NCI-H345 treated with DMSO at 0.1 percent for 48 hours (cell line): ENCODE measurements at regions not wholly inside any gene's neighbourhood (a gene's known extent, or its start where the extent isn't known, plus 50 kb on each side); places are given as distances from the start of the nearest gene placed in this dataset.
"Not testable (repeated sequence)": the region's sequence is repeated elsewhere in the genome, so short reads cannot be mapped to it uniquely, and the experiment has no call there.

ENCODE experiments used
- DNase-seq: peaks from one replicate; lab custom pipeline; 2025; ENCODE audit not compliant: unreplicated experiment; lab: John Stamatoyannopoulos, UW

DNA sequence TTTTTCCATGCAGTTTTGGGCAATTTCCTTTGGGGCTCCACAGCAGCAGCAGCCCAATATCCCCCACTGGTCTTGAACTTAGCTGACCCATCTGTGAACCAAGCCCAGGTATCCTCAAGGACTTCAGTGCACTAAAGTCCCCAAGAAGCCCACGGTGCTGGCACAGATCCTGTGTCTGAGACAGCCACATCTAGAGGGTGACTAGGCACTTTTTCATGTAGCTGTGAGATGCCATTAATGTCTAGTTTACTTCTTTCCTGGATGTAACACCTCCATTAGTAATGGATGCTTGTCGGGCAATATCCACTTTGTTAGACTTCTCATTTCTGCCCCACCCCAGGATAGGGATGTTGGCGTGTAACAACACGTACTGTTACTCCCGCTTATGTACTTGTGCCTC lies 117.9 kb downstream of the GPCPD1 start:
- DNase-seq: no peak

DNA sequence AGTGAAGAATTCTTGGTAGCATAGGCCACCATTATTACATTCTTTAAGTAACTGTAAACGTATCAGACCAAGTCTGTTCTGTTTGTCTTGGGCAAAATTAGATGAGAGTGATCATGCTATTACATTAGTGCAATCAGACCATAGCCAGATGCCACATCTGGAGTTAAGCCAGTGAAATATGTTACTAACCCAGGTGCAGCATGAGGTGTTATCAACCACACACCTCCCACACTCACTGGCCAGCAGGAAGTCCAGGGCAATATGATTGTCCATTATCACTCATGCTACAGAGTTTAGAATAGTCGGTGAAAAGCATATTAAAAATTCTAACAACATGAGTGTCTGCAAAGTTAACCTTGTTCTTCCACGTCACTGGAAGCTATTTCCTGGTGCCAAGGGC lies 119.4 kb downstream of the GPCPD1 start:
- no peak for DNase-seq

DNA sequence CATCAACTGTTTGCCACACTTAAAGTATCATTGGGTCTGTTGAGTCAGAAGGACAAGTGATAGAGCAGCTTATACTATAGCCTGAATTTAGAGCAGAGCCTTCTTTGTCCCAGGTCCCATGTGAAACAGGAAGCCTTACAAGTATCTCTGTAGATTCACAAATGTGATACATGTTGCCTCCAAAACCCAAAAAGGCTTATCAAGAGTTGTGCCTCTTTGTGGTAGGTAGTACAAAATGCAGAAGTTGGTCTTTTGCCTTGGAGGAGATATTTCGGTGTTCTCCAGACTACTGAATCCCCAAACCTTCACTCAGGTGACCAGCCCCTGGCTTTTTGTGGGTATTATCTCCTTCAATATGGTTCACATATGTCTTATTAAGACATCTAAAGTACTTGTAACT lies 121.2 kb downstream of the GPCPD1 start:
- no peak for DNase-seq

DNA sequence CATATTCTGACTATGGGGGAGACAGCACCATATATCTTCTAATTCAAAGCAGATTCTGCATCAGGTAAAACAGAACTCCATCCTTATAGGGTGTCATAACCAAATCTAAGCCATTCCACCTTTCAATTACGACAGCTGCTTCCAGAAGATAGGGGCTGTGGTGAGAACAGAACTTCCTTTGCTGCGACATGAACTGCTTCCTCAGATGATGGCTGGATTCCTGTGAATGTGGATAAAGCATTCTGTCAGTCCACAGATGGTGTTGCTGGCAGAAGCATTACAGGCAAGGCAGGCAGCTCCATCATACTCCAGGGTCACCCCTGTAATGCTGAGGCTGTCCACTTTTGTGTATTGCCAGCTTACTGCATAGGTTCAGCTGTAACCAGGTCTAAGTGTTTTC lies 122.0 kb downstream of the GPCPD1 start:
- DNase-seq: no peak

DNA sequence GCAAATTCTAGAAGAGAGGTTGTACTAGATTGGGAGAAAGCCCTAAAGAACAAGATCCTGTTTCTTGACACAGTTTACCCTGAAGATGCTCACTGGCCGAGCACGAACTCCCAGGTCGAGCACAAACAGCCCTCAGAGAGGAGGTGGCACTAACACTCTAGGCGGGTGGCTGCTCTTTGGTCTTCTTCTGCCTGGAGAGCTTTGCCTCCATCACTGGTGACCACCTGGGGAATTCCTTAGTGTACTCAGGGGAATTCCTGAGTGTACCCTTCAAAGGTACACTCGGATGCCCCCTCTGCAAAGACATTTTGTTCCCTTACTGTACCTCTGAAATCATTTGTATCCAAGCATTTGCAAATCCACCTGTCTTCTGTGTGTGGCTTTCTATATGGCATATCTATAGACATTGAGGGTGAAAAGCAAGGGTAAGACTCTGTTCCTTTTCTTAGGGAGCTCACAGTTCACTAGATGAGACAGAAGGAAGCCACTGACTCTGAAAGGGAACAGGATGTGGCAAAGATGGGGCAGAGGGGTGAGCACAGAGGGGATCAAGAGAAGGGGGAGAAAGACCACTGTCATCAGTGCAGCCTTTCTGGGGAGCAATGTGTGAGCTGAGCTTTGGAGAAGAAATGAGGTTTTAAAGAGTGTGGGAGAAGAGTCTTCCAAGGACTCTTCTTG lies 124.3 kb downstream of the GPCPD1 start:
- no peak for DNase-seq

DNA sequence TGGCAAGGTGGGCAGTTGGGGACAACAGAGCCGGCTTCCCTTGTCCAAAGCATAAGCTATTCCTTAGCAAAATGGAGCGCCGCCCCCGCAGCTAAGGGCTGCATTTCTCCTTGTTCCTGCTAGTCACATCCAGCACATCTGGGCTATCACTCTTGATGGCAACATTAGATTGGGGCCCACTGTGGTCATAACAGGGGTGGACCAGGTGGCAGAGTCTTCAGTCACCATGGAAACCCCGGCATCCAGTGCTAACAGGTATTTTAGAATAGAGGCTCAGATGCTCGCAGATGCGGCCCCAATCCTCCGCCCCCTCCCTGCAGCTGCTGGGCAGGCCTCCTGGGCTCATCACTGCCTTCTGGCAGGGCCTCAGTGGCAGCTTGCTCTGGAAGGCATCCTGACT lies 125.9 kb downstream of the GPCPD1 start:
- DNase-seq: no peak

DNA sequence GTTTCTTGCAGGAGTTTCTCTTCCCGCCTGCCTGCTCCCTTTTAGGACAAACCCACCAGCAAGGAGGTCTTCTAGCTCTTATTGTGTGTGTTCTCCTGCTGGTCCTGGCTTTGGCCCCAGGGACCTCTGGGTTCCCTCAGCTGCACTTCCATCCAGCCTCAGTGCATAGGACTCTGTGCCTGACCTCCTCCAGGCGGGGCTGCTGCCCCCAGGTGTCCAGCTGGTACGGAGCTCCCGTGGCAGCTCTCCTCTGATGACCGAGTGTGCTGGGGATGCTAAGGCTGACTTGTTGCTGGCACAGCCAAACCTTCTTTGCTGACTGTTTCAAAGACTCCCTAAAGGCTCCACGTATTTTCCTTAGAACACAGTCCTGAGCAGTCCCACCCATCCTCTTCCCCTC lies 126.5 kb downstream of the GPCPD1 start:
- no peak for DNase-seq

DNA sequence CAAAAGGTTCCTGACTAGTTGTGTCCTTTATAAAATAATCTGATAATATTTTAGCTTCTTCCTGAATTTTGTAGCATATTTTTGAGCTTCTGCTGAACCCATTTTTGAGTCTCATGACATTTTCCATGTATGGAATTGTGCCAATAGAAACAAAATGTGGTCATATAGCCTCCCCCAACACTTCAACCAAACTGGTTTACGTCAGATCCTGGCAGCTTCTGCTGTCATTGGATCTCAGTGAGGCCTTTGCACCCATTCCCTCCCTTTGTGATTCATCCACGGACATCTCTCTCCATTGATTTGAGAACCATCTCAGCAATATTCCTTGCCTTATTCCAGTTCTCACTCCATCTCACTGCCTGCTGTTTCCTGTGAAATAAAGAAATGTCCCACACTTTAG lies 128.0 kb downstream of the GPCPD1 start:
- no peak for DNase-seq

DNA sequence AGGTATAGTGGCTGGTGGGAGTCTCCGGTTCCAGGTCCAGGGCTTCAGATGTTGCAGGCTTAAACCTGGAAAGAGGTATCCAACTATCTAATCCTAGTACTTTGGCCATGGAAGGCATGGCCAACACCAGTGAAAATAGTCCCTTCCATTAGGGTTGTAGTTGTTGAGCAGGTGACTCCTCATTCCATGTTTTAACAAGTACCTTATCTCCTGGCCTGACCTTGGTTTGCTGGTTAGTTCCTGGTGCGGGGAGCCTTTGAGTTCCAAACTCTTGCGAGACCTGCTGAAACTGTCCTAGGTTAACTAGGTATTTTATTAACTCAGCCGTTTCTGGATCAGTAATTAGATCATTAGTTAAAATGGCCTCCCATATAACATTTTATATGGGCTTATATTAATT lies 128.9 kb downstream of the GPCPD1 start:
- no peak for DNase-seq

DNA sequence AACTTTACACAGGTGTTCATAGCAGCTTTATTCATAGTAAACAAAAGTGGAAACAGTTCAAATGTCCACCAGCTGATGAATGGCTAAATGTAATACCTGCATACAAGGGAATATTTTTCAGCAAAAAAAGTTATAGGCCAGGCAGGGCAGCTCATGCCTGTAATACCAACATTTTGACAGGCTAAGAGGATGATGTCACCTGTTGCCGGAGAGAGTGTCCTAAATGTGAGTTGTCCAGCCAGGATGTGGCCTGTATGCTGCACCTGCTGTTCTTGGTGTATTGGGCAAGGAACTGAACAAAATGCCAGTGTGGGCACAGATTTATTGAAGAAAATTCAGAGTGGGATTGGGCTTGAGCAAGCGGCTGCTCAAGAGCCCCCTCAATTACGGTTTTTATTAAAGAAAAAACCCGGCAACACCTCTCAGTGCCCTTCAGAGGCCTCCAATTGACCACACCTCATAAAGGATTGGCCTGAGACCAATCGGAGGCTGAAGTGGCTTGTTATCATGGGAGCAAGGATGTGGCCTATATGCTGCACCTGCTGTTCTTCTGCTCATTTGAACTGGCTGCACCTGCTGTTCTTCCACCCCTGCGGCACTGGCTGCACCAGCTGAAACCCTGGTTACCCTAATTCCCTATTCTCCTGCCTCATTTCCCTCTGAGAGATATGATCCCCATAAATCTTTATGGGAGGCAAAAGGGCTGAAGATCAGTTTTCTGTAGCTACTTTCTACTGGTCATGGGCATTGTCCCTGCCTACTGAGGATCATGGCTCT lies 129.8 kb downstream of the GPCPD1 start:
- DNase-seq: peak; percentile 50

DNA sequence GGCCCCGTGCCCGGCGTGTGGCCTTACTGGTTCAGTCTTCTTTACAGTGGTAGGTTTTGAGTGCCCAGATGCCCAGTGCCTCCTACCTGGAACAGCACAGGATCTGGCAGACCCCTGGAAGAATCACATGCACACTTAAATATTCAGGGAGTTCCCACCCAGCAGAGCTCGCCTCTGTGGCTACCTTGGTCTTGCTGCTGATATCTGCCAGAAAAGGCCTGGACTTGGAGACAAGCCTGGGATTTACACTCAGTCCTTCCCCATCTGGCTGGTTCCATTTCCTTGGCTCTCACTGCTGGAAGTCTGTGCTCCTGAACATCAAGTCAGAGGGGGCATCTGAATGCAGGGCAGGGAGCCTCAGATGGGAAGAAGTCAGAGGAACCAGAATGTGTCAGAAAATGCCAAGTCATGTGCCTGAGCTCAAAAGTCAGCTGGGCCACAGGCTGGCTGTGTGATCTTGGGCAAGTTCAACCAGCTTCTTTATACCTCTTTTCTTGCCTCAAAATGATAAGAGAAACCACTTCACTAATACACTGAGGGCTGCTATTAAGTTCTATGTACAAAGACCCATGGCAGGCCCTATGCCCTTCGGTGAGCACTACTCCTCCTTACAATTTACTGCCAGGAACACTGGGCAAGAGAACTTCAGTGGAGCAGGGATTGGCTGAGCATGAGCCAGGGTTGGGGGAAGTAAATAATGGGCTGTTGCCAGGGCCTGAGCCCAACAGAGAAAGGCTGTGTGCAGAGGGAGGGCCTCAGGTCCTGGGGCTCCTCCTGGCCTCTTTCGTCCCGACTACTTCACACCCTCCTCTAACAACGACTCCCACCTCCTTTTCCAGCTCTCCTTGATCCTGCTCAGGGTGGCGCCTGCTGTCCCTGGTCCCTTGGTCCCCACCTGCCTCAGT lies 135.9 kb downstream of the GPCPD1 start:
- DNase-seq: no peak

DNA sequence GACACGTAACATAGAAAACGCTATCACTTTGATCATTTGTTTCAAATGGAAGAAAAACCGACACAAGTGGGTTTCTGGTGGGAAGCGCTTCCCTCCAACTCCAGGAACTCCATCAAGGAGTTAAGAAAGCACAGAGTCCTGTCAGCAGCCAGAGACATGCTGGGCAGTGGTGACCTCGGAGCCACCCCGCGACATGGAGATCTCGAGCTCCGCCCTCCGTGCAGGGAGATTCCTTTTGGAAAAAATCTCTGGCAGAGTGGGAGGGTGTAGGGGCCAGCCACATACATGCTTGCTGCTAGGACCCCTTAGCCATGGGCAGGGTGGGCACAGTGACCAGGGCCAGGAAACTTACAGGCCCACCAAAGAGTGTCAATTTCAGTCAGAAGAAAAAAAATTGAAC lies 138.9 kb downstream of the GPCPD1 start:
- not testable (repeated sequence) for DNase-seq

DNA sequence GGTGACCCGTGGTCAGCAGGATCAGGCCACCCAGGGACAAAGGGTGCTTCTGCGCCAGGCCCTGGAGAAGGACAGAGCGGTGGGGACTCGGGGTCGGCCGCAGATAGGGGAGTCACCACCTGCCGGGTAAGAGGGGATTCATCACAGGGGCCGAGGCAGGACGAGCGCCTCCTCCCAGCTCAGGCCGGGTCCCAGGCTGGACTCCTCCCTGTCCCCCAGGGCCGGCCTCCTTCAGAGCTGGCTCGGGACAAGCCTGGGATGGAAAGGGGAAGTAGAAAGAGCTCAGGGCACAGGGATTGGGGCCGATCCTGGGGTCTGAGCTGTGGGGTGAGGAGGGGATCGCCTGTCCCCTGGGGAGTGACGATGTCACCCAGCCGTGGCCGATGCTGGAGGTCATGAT lies 139.4 kb downstream of the GPCPD1 start:
- no peak for DNase-seq

DNA sequence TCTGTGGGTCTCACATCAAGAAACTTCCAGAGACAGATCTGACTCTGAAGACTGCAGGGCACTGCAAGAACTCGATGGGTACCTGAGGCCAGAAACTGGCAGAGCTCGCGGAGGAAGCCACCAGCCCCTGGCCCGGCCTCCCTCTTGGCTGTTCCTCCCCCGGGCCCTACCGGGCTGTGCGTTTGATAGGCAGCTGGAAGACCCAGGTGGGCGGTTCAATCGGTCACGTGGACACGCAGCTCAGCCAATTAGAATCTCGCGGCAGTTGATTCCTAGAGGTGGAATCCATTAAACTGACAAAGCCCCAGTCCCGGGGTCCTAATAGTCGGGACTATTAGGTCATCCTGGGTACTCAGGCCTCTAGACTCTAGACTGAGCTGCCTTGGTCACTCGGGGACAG lies 139.9 kb downstream of the GPCPD1 start:
- no peak for DNase-seq

DNA sequence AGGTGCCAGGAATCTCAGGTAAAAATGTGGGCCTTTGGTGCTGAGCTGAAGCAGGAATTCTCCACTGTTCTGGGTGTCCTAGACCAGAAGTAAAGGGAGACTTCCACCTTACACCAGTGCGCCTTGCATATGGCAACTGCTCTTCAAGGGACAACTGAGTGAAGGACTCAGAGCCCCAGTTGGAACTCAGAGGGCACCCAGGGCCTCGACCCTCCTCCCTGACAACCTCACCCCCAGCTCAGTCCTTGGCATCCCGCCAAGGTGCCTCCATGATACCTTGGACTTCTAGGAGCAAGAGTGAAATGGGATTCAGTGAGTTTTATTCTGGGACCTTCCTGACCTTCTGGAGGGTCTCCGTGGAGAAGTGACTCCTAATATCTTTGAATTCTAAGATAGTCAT lies 140.3 kb downstream of the GPCPD1 start:
- DNase-seq: no peak

DNA sequence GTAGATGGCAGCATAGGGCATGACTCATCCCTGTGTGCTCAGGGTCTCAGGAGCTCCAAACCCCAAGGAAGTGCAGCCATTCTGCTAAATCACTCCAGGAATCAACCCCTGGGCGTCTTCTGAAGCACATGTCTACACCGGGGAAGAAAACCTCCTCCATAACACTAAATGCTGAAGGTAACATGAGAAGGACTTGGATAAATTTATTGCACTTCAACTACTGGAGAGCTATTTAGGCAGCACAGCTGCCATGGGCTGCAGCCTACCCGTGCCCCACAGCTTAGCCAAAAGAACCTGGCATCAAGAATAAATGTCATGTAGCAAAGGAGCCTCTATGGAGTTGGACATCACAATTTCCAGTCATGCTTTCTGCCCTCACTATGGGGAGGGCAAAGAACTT lies 141.7 kb downstream of the GPCPD1 start:
- DNase-seq: no peak

DNA sequence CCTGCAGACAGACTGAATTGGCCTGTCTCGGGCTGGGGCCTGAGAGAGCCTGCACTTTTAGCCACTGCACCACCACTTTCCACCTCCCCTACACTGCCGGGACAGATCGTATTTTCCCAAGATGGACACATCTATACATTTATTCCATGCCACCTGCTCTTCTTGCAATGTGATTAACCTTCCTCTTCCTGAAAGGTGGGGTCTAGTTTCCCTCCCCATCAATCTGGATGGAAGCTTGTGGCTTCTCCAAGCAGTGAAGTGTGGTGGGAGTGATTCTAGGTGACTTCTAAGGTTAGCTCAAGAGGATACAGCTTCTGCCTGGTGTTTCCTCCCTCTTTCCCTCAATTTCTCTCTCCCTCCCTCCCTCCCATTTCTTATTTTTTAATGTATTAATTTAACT lies 143.7 kb downstream of the GPCPD1 start:
- DNase-seq: no peak

DNA sequence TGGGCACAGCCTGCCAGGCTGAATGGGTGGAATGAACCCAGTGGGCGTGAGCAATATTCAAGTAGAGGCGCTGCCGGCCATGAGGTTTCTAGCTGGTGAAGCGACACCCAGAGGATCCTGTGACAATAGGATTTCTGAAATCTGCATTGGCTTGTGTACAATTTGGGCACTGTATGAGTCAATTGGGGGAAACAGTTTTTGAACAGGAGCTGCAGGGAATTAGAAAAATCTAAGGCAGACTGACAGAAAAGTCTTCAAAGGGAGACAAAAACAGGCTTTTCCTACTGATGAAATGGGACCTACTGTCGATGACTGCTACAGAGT lies 145.2 kb downstream of the GPCPD1 start:
- DNase-seq: no peak

DNA sequence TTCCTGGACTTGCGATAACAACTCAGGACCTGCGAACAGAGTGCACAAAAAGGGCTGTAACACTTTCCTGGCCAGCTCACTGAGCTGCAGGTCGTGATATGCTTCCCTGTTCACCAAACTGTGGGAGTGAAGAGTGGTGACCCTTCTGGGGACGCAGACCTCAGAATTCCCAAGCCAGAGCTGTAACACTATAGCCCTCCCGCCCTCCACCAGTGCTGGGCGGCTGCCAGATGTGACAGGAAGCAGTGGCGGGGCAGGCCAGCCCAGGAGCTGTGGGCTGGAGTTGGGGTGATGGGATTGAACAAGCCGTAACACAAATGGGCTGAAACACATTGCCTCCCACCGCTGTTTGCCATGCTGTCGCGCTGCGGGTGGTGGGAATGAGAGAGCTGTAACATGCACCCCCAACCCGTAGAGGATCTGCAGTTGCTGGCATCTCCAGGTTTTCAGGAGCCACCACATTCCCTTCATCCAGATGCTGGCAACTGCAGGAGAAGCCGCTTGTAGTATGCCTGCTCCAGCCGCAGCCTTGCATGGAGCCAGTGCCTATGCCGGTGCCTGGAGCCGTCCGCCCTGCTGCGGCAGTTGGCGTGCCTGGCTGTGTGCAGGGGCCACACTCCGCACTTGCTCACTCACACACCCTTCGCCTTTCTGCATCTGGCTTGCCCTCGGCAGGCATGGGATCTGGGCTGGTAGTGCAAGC lies 145.8 kb downstream of the GPCPD1 start:
- DNase-seq: no peak

DNA sequence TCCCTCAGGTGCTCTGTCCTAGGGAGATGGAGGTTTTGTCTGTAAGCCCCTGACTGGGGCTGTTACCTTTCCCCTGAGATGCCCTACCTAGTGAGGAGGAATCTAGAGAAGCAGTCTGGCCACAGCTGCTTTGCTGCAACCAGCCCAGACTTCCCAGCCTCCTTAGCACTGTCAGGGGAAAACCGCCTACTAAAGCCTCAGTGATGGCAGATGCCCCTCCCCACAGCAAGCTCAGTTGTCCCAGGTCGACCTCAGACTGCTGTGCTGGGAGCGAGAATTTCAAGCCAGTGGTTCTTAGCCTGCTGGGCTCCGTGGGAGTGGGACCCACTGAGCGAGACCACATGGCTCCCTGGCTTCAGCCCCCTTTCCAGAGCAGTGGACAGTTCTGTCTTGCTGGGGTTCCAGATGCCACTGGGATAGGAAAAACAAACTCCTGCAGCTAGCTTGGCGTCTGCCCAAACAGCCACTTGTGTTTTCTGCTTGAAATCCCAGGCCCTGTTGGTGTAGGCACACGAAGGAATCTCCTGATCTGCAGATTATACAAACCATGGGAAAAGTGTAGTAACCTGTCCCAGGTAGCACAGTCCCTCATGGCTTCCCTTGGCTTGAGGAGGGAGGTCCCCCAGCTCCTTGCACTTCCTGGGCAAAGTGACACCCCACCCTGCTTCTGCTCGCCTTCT lies 146.4 kb upstream of the PROKR2 start:
- DNase-seq: no peak

DNA sequence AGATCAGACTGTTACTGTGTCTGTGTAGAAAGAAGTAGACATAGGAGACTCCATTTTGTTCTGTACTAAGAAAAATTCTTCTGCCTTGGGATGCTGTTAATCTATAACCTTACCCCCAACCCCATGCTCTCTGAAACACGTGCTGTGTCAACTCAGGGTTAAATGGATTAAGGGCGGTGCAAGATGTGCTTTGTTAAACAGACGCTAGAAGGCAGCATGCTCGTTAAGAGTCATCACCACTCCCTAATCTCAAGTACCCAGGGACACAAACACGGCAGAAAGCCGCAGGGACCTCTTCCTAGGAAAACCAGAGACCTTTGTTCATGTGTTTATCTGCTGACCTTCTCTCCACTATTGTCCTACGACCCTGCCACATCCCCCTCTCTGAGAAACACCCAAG lies 137.0 kb upstream of the PROKR2 start:
- not testable (repeated sequence) for DNase-seq
